GM12892 (cell line): ENCODE measurements at regions not wholly inside any gene's neighbourhood (a gene's known extent, or its start where the extent isn't known, plus 50 kb on each side); places are given as distances from the start of the nearest gene placed in this dataset.

Source experiments
- POLR2A ChIP-seq: IDR thresholded peaks from 2 replicates; pipeline ENCODE4 v1.6.1; 2011; ENCODE audit warnings: low read depth, low read length, control low read depth
- POLR2AphosphoS5 ChIP-seq: IDR thresholded peaks from 2 replicates; pipeline ENCODE4 v1.6.1; 2011; ENCODE audit warnings: low read depth, low read length, control low read depth
- TAF1 ChIP-seq: IDR thresholded peaks from 2 replicates; pipeline ENCODE4 v1.6.1; 2011; ENCODE audit warnings: low read depth, mild to moderate bottlenecking, control low read depth, low read length, borderline replicate concordance

GRCh38 chr11:122309262-122309925 lies 193.4 kb upstream of the BLID start:
- no peak for TF ChIP-seq POLR2AphosphoS5
- no peak for TF ChIP-seq POLR2A
- TF ChIP-seq TAF1, result no peak
